ENCODE measurements at regions not wholly inside any gene's neighbourhood (a gene's known extent, or its start where the extent isn't known, plus 50 kb on each side); places are given as distances from the start of the nearest gene placed in this dataset.

DNA sequence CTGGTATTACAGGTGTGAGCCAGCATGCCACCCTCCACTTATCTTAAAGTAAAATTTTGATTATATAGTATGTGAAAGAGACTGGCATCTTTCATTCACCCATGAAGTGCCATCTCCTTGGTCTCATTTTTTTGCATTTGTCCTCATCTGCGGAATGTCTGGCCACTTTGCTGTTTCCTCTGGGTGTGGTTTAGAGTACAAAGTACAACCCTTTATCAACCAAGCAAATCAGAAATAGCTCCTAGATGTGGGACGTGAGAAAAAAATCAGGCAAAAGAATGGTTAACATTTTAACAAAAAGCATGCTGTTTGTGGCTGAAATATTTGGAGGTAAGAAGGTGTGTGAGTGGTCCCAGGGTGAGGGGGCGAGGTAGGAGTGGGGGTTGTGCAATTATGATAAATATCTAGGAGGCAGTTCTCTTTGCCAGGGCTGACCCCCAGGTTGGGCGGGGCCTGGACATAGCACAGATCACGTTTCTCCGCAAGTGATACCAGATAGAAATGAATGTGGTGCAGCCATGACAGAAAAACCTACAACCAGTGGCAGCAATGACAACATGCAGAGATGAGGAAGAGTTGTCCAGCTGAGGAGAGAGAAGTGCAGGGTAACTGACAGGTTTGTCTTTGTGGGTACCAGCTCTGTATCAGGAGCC lies 115.8 kb upstream of the SERTAD2 start:
- TF ChIP-seq CTCF (IDR thresholded peaks at IDR 0.05) (no peak), EZH2phosphoT487 (IDR thresholded peaks at IDR 0.05; ENCODE audit: borderline replicate concordance, low read depth) (no peak)
